ENCODE measurements at regions not wholly inside any gene's neighbourhood (a gene's known extent, or its start where the extent isn't known, plus 50 kb on each side); places are given as distances from the start of the nearest gene placed in this dataset.

DNA sequence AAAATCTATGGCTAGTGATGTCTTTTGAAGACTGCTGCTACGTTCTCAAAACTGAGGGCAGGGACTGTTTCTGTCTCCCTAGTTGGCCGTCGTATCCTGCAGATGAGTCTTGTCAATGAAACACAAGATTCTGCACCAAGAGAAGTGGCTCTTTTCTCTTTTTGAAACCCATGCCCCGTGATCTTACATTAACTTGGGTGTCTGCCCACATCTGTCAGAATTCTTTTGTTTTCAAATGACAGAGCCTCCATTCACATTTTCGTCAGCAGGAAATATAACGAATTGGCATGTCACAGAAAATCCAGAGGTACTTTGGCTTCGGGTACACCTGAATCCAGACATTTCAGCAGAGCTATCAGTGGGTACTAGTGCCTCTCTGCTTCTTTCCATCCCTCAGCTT lies 331.3 kb upstream of the PROK2 start:
- TF ChIP-seq, protein P1, sequence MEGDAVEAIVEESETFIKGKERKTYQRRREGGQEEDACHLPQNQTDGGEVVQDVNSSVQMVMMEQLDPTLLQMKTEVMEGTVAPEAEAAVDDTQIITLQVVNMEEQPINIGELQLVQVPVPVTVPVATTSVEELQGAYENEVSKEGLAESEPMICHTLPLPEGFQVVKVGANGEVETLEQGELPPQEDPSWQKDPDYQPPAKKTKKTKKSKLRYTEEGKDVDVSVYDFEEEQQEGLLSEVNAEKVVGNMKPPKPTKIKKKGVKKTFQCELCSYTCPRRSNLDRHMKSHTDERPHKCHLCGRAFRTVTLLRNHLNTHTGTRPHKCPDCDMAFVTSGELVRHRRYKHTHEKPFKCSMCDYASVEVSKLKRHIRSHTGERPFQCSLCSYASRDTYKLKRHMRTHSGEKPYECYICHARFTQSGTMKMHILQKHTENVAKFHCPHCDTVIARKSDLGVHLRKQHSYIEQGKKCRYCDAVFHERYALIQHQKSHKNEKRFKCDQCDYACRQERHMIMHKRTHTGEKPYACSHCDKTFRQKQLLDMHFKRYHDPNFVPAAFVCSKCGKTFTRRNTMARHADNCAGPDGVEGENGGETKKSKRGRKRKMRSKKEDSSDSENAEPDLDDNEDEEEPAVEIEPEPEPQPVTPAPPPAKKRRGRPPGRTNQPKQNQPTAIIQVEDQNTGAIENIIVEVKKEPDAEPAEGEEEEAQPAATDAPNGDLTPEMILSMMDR (IDR thresholded peaks at IDR 0.05; ENCODE audit: insufficient read depth, low read length, poor library complexity, severe bottlenecking), result no peak
- H3K27me3 ChIP-seq (replicated peaks; ENCODE audit: control insufficient read depth, insufficient read depth, low read length), result no peaks in the 10 kb centered on the region
- H3K36me3 ChIP-seq (ENCODE audit: control insufficient read depth, insufficient read depth, low read length), result no peaks in the 10 kb centered on the region
- DNase-seq (ENCODE audit: extremely low read depth, insufficient read length), result no peak
- no peak overlapping the region for H3K4me3 ChIP-seq (replicated peaks; ENCODE audit: low read depth, low read length)

DNA sequence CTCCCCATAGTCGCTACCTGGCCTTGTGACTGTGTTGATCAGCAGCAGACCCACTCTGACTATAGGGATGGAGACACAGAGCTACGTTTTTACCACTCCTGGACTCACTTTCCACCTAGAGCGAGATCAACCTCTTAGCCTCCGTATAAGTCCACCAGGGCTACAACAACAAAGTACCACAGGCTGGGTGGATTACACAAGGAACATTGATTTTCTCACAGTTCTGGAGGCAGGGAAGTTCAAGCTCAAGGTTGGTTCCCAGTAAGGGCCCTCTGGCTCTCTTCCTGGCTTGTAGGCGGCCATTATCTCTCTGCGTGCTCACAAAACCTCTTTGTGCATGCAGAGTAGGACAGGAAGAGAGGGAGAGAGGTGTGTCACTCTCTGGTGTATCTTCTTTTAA lies 330.4 kb upstream of the PROK2 start:
- Histone ChIP-seq H3K27me3 (replicated peaks; ENCODE audit: control insufficient read depth, insufficient read depth, low read length) (no peaks in the 10 kb centered on the region), H3K36me3 (ENCODE audit: control insufficient read depth, insufficient read depth, low read length) (no peaks in the 10 kb centered on the region), H3K4me3 (replicated peaks; ENCODE audit: low read depth, low read length) (no peak overlapping the region)
- TF ChIP-seq, protein P1 (IDR thresholded peaks at IDR 0.05; ENCODE audit: insufficient read depth, low read length, poor library complexity, severe bottlenecking), result no peak
- DNase-seq (ENCODE audit: extremely low read depth, insufficient read length), result no peak

DNA sequence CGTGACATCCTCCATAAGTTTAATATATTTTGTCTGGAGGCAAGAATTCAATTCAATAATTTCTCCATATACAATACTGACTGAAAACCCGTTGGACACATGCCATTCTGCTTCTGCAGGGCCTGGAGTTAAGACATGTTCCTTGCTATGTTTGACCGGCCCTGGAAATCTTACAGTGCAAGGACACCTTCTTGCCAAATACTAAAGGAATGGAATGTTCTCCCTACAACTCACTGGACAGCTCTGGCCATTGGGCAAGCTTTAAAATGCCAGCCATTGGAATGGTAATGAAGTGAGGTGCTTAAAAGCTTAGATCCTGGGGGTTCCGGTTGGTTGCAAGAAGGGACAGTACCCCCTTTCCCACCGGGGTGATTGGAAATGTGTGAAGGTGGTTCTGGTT lies 329.8 kb upstream of the PROK2 start:
- Histone ChIP-seq H3K27me3 (replicated peaks; ENCODE audit: control insufficient read depth, insufficient read depth, low read length) (no peaks in the 10 kb centered on the region), H3K36me3 (ENCODE audit: control insufficient read depth, insufficient read depth, low read length) (no peaks in the 10 kb centered on the region), H3K4me3 (replicated peaks; ENCODE audit: low read depth, low read length) (no peak overlapping the region)
- TF ChIP-seq, protein P1 (IDR thresholded peaks at IDR 0.05; ENCODE audit: insufficient read depth, low read length, poor library complexity, severe bottlenecking), result no peak
- DNase-seq (ENCODE audit: extremely low read depth, insufficient read length), result no peak

DNA sequence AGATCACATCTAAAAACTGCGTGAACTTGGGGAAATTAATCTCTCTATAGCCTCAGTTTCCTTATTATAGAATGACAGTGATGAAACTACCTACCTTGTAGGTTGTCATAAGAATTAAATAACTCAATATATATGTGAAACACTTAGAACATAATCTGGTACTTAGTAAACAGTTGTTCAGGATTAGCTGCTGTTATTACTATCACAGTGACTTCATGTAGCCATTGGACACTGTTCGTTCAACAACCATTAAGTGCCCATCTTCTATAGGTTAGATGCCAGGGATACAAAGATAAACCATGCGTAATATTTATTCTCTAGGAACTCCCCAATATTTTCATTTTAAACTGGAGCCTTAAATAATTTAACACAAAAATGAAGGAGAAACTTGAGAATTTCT lies 329.0 kb upstream of the PROK2 start:
- TF ChIP-seq, protein P1 (IDR thresholded peaks at IDR 0.05; ENCODE audit: insufficient read depth, low read length, poor library complexity, severe bottlenecking), result no peak
- H3K27me3 ChIP-seq (replicated peaks; ENCODE audit: control insufficient read depth, insufficient read depth, low read length), result no peaks in the 10 kb centered on the region

DNA sequence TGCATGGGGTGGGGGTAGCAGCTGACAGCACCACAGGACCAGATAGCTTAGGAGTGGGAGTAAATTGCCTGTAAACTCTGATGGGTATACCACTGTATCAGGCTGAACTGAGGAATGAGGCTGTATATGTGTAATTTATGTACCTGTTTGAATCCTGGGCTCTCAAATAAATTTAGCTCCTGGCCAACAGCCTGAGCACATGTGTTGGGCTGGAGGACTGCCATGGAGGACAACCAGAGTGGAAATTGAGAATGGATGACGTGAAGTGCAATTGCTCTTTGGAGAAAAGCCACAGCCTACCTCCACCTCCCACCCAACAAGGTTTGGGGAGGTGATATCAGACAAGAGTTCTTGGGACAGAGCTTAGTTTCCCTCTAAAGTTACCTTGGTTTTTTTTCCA lies 328.6 kb upstream of the PROK2 start:
- no peaks in the 10 kb centered on the region for H3K27me3 ChIP-seq (replicated peaks; ENCODE audit: control insufficient read depth, insufficient read depth, low read length)
- TF ChIP-seq, protein P1 (IDR thresholded peaks at IDR 0.05; ENCODE audit: insufficient read depth, low read length, poor library complexity, severe bottlenecking), result no peak
- no peak overlapping the region for H3K4me3 ChIP-seq (replicated peaks; ENCODE audit: low read depth, low read length)
- H3K36me3 ChIP-seq (ENCODE audit: control insufficient read depth, insufficient read depth, low read length), result no peaks in the 10 kb centered on the region
- no peak for DNase-seq (ENCODE audit: extremely low read depth, insufficient read length)

More for the DNA sequence above, 329.0 kb upstream of the PROK2 start:
- H3K4me3 ChIP-seq (replicated peaks; ENCODE audit: low read depth, low read length), result no peak overlapping the region
- no peaks in the 10 kb centered on the region for H3K36me3 ChIP-seq (ENCODE audit: control insufficient read depth, insufficient read depth, low read length)
- no peak for DNase-seq (ENCODE audit: extremely low read depth, insufficient read length)

DNA sequence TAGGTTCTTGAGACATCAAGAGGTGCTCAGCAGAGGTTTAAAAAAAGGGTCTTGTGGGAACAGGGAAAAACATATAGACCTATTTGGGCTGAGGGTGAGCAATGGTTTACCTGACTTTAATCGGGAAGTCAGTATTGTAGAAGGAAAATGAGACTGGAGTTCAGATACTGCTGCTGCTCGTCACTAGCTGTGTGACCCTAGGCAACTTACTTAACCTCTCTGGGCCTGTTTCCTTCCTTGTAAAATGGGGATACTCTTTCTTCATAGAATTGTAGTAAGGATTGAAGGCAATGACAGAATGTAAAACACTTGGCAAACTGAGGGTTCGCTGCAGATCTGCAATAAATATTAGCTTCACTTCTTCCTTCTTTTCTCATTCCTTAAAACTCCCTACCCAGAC lies 327.5 kb upstream of the PROK2 start:
- TF ChIP-seq, protein P1 (IDR thresholded peaks at IDR 0.05; ENCODE audit: insufficient read depth, low read length, poor library complexity, severe bottlenecking), result no peak
- Histone ChIP-seq H3K27me3 (replicated peaks; ENCODE audit: control insufficient read depth, insufficient read depth, low read length) (no peaks in the 10 kb centered on the region), H3K4me3 (replicated peaks; ENCODE audit: low read depth, low read length) (no peak overlapping the region), H3K36me3 (ENCODE audit: control insufficient read depth, insufficient read depth, low read length) (no peaks in the 10 kb centered on the region)
- DNase-seq (ENCODE audit: extremely low read depth, insufficient read length), result no peak
